Body of pancreas (tissue), 4 donors: ENCODE measurements at regions not wholly inside any gene's neighbourhood (a gene's known extent, or its start where the extent isn't known, plus 50 kb on each side); places are given as distances from the start of the nearest gene placed in this dataset.

Experiments
- ATAC-seq: fragments of 150-250 bp; one replicate; pipeline ENCODE4 v1.9.1; 2016
- DNase-seq, 4 donors: peaks; one replicate each; pipeline ENCODE4 v3.0.0-alpha.2; 2019
- H3K27ac ChIP-seq, 4 donors: fragments of 200-600 bp; sonication (generic); 1 replicate in 3 of 4; 2 replicates in 1 of 4; pipeline versions ENCODE4 v1.5.1 to v1.6.1; 2016 to 2019; ENCODE audit warnings: mild to moderate bottlenecking in 1 of 4, mixed read lengths in 1 of 4, moderate library complexity in 1 of 4
- H3K27me3 ChIP-seq, 2 donors: fragments of 200-600 bp; sonication (generic); one replicate each; pipeline ENCODE4 v1.6.0; 2016; ENCODE audit warnings: mild to moderate bottlenecking in 1 of 2
- H3K36me3 ChIP-seq, 2 donors: fragments of 200-600 bp; sonication (generic); replicated peaks in 1 of 2; 2 replicates each; pipeline ENCODE4 v1.5.1; 2016; ENCODE audit warnings: low read depth in 2 of 2; ENCODE audit not compliant: insufficient read depth in 1 of 2
- H3K4me1 ChIP-seq: fragments of 200-600 bp; sonication (generic); one replicate; pipeline ENCODE4 v1.6.0; 2016
- H3K4me3 ChIP-seq, 2 donors: fragments of 200-600 bp; sonication (generic); 1 replicate in 1 of 2; 2 replicates in 1 of 2; pipeline ENCODE4 v1.5.1; 2016 to 2019
- H3K9me3 ChIP-seq, 3 donors: fragments of 200-600 bp; sonication (generic); 1 replicate in 2 of 3; 2 replicates in 1 of 3; pipeline ENCODE4 v1.5.1; 2016
- POLR2A ChIP-seq, 3 donors: fragments of 450-650 bp; IDR thresholded peaks; one replicate each; pipeline ENCODE4 v1.6.1; 2016; ENCODE audit warnings: antibody characterized with exemption in 3 of 3, mild to moderate bottlenecking in 2 of 3
- WGBS, 2 donors: methylation state at CpG; one replicate each; pipeline ENCODE4 v1.1.5; 2017; 5-methylcytosine and 5-hydroxymethylcytosine counted together
- intact Hi-C: fragments of 100-400 bp; cut with DNase I; formaldehyde crosslinking; loops from one replicate; pipeline ENCODE4 v1.15.1; 2023
- TF ChIP-seq, protein P1 (sequence below), 7 experiments: fragments of 450-650 bp in 4 of 7; fragments of 200-600 bp in 3 of 7; sonication (generic) in 3 of 7; IDR thresholded peaks; one replicate each; pipeline ENCODE4 v1.5.1; 2016 to 2019; ENCODE audit warnings: antibody characterized with exemption in 7 of 7

DNA sequence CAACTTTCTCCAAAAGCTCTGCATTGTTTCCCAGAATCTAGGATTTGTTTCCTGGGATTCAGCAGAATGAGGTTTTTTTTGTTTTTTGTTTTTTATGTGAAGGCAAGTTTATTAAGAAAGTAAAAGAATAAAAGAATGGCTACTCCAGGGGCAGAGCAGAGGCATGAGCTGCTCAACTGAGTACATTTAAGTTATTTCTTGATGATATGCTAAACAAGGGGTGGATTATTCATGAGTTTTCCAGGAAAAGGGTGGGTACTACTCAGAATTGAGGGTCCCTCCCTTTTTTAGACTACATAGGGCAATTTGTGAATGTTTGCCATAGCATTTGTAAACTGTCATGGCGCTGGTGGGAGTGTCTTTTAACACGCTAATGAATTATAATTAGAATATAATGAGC, 292.5 kb upstream of the SGK1 start:
- no peaks in the 10 kb centered on the region for H3K9me3 ChIP-seq
- H3K27ac ChIP-seq, result no peak overlapping the region
- H3K4me3 ChIP-seq, result no peak overlapping the region
- 98% methylated on average over 2 of the region's 2 CpGs for WGBS, 2 donors
- no peaks in the 10 kb centered on the region for H3K4me1 ChIP-seq
- H3K36me3 ChIP-seq, result no peaks in the 10 kb centered on the region
- H3K27me3 ChIP-seq, result no peaks in the 10 kb centered on the region
- DNase-seq (no peak), ATAC-seq (no peak)
- intact Hi-C loops, result no loop called here
- TF ChIP-seq, protein P1, sequence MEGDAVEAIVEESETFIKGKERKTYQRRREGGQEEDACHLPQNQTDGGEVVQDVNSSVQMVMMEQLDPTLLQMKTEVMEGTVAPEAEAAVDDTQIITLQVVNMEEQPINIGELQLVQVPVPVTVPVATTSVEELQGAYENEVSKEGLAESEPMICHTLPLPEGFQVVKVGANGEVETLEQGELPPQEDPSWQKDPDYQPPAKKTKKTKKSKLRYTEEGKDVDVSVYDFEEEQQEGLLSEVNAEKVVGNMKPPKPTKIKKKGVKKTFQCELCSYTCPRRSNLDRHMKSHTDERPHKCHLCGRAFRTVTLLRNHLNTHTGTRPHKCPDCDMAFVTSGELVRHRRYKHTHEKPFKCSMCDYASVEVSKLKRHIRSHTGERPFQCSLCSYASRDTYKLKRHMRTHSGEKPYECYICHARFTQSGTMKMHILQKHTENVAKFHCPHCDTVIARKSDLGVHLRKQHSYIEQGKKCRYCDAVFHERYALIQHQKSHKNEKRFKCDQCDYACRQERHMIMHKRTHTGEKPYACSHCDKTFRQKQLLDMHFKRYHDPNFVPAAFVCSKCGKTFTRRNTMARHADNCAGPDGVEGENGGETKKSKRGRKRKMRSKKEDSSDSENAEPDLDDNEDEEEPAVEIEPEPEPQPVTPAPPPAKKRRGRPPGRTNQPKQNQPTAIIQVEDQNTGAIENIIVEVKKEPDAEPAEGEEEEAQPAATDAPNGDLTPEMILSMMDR (IDR thresholded peaks at IDR 0.05), result no peak
- no peak for TF ChIP-seq POLR2A (IDR thresholded peaks at IDR 0.05)

- intact Hi-C loops, result no loop called here
- H3K9me3 ChIP-seq, result no peaks in the 10 kb centered on the region
- H3K36me3 ChIP-seq, result no peaks in the 10 kb centered on the region
- ATAC-seq, result no peak
- no peak overlapping the region for H3K4me3 ChIP-seq
- H3K4me1 ChIP-seq, result no peaks in the 10 kb centered on the region
- 90 to 93% methylated on average over 1 of the region's 1 CpG for WGBS, 2 donors
- no peaks in the 10 kb centered on the region for H3K27me3 ChIP-seq
- DNase-seq, result no peak
- no peak for TF ChIP-seq POLR2A (IDR thresholded peaks at IDR 0.05)
- TF ChIP-seq, protein P1 (IDR thresholded peaks at IDR 0.05), result no peak
- H3K27ac ChIP-seq, result no peak overlapping the region
Observed at GRCh38 chr6:134609716-134610261, 291.9 kb upstream of the SGK1 start.

- WGBS, 2 donors, result 68 to 78% methylated on average over 1 of the region's 1 CpG
- H3K36me3 ChIP-seq, result no peaks in the 10 kb centered on the region
- ATAC-seq, result no peak
Observed at GRCh38 chr6:134607411-134607810, 289.5 kb upstream of the SGK1 start.

DNA sequence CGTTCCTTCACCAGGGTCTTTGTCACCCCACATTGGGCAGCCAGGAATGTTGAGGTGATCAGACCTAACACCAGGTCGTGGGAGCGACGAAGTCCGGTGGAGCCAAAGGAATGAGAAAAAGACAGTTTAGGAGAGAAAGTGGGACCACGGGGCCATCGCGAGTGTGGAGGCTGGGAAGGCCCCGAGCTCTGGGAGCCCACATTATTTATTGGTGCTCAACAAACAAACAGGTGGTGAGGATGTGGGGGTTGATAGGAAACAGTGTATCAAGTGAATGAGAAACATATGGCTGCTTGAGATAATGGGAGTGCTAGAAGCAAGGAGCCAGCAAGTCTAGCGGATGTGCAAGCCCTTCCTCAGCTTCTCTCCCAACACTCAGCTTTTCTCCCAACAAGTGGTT, 287.1 kb upstream of the SGK1 start:
- ATAC-seq (no peak), DNase-seq (no peak)
- H3K27ac ChIP-seq, result no peak overlapping the region
- no peaks in the 10 kb centered on the region for H3K4me1 ChIP-seq
- H3K4me3 ChIP-seq, result no peak overlapping the region
- WGBS, 2 donors, result 94 to 95% methylated on average over 10 of the region's 10 CpGs
- H3K9me3 ChIP-seq, result no peaks in the 10 kb centered on the region
- no peaks in the 10 kb centered on the region for H3K36me3 ChIP-seq
- H3K27me3 ChIP-seq, result no peaks in the 10 kb centered on the region
- intact Hi-C loops, result no loop called here
- TF ChIP-seq POLR2A (IDR thresholded peaks at IDR 0.05), result no peak
- TF ChIP-seq, protein P1 (IDR thresholded peaks at IDR 0.05), result no peak

More at GRCh38 chr6:134607411-134607810, 289.5 kb upstream of the SGK1 start:
- DNase-seq, result no peak
- no peaks in the 10 kb centered on the region for H3K27me3 ChIP-seq
- TF ChIP-seq POLR2A (IDR thresholded peaks at IDR 0.05), result no peak
- TF ChIP-seq, protein P1 (IDR thresholded peaks at IDR 0.05), result no peak
- H3K27ac ChIP-seq, result no peak overlapping the region
- intact Hi-C loops, result no loop called here
- H3K4me3 ChIP-seq, result no peak overlapping the region
- no peaks in the 10 kb centered on the region for H3K9me3 ChIP-seq
- H3K4me1 ChIP-seq, result no peaks in the 10 kb centered on the region

GRCh38 chr6:134604014-134604676, 286.2 kb upstream of the SGK1 start:
- H3K4me1 ChIP-seq, result peaks cover 6% of the 10 kb centered on the region
- intact Hi-C loops, result no loop called here
- WGBS, 2 donors, result 89 to 90% methylated on average over 3 to 19 of the region's 20 CpGs
- no peaks in the 10 kb centered on the region for H3K27me3 ChIP-seq
- DNase-seq (no peak), ATAC-seq (no peak)
- no peaks in the 10 kb centered on the region for H3K36me3 ChIP-seq
- H3K4me3 ChIP-seq, result no peak overlapping the region
- H3K9me3 ChIP-seq, result no peaks in the 10 kb centered on the region
- H3K27ac ChIP-seq, result no peak overlapping the region
- no peak for TF ChIP-seq POLR2A (IDR thresholded peaks at IDR 0.05)
- TF ChIP-seq, protein P1 (IDR thresholded peaks at IDR 0.05), result no peak
